Middle frontal gyrus (tissue), 1 donor: ENCODE measurements at regions not wholly inside any gene's neighbourhood (a gene's known extent, or its start where the extent isn't known, plus 50 kb on each side); places are given as distances from the start of the nearest gene placed in this dataset.

Source experiments
- DNase-seq: peaks from one replicate; pipeline ENCODE4 v3.0.0-alpha.2; 2015; ENCODE audit warnings: low spot score; ENCODE audit errors: extremely low spot score

DNA sequence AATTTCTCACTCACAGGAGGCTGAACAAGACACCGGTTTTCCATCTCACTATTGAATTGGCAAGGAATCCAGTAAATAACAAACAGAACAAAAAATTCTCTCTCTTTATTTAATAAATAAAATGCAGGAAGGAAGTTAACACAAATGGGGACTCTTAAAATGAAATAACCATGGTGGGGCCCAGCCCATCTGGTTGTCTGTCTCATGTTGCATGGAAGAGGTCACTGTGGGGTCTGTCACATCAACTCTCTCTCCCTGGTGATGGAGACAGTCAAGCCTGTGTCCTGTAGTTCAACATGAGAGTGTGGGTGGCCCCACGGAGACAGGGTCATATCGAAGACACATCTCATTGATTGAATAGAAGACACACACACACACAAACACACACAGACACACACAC lies 297.7 kb downstream of the IRX2 start:
- DNase-seq = no peak

DNA sequence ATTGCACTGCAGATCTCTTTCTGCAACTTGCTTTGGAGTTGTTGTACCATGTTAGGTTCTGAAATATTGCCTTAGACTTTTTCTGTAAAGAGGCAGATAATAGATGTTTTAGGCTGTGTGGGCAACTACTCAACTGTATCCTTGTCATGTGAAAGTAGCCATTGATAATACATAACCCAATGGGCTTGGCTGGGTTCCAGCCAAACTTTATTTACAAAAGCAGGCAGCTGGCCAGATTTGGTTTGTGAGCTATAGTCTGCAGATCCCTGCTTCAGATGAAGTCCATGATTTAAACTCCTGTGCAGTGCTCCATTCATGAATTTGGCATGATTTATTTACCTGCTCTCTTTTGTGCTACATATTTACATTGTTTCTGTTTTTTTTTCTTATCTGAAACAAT lies 300.4 kb downstream of the IRX2 start:
- DNase-seq = no peak

DNA sequence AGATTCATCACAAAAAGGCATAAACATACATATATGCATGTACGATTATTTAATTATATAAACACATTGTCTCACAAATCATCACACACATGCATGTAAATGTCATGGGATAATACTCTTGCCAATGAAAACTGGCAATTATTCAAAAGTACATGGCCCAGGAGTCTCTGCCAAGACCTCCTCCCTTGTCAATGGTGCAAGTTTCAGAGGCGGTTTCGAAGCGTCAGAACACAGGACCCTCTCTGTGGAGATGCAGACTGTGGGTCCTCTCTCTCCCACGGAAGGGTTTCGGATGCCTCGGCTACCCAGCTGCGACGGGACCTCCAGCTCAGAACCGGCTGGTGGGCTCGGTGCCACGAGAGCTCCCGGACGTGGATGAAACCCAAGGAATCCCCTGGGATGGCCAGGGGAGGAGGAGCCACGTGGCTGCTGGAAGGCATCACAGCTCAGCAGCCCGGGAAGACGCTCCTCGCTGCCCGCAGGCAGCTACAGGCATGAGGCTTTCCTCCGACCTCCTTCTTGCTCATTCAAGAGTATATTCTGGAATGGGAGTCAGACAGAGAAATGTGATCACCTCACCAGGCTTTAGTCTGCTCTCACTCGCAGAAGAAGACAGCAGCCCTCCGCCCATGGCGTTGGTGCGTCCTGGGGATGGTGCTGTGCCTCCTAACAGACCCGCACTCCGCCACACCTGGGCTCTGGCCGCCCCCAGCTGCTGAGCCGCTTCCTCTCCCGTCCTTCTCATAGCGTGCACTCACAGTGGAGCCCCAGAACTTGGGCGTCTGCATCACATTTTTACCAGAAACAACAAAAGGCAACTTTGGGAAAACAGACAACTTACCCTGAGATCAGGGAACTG lies 308.8 kb downstream of the IRX2 start:
- DNase-seq = no peak

DNA sequence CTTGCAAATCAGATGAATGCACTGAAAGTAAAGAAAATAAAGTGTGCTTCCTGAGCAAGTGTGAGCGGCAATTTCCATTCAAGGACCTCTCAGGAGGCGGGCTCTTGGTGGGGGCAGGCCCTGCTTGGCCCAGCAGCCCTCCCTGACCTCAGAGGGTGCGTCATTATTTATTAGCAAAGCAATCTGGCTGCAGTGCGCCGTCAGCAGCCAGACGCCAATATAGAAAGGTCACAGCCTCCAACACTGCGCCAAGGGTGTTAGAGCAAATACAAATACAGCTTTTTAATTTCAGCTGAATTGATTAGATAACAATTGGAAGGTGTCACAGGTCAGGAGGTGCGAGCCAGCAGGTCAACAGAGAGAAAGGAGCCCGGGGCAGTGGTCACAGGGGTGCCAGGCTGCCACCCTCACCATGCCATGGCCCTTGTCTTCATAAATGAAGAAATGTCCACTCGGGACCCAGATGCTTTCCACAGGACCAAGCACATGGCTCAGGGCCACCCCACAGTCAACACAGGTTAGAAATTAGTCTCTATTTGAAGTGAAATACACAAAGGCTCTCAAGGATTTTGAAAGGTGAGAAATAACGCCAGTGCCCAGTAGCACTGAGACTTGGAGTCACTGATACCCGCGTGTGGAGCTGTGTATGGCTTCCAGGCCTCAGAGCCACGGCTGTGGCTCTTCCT lies 309.8 kb downstream of the IRX2 start:
- no peak for DNase-seq

DNA sequence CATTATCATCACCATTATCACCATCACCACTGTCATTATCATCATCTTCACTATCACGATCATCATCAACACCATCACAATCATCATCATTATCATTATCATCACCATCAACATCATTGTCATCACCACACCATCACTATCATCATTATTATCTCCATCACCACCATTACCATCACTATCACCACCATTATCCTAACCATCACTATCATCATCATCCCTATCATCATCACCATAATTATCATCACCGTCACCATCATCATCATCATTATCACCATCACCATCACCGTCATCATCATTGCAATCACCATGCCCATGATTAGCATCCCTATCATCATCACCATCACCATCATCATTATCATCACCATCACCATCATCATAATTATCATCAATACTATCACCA lies 311.9 kb downstream of the IRX2 start:
- no peak for DNase-seq

DNA sequence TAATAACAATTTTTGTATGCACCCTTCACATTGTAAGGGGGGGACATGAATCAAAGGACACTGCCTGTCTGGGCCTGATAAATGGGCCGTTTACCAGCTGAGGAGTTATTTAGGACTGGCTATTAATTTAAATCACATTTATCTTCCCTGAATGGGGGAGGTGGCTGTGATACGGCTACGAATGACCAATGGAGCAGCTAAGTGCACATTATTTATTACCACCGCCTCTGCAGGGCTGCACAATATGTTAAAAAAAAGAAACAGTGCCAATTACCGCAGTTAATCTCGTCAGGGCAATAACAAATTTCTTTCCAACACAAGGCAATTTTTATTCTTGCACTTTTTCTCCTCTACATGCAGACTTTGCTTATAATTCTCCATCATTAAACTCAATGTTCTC lies 318.4 kb downstream of the IRX2 start:
- no peak for DNase-seq

DNA sequence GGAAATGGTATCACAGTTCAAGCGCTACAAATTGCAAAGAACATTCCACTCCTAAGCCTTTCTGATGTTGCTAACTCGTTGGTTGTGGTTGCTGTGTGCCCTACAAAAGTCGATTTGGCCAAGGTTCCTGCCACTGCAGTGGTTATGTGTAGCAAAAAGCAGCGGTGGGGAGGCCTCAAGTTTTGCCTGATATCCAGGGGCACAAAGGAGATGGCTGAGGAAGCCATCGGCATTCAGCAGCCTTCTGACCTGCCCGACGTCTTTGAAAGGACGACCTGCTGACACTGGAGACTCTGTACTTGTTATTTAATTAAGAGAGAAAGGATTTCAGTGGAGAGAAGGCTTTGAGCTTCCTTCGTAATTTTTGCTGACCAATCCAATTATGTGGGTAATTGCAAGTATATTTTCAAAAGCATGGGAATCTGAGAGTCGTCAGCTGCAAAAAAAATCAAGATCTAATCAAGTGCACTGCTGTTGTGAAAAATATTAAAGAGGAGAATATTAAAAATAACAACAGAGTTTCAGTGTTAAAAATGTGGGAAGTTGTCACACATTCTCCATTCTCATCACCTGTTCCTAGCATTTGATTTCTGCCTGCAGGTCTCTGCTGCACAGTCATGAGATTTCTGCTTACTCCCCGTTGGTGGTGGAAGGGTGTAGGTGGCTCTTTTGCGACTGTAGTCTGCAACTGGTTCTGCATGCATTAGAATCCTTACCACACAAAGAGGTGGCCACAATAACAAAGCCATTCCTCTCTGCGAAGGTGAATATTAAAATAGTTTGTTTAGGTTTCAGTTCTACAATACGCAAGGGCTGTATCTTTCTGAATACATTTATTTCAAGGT lies 319.2 kb downstream of the IRX2 start:
- no peak for DNase-seq

DNA sequence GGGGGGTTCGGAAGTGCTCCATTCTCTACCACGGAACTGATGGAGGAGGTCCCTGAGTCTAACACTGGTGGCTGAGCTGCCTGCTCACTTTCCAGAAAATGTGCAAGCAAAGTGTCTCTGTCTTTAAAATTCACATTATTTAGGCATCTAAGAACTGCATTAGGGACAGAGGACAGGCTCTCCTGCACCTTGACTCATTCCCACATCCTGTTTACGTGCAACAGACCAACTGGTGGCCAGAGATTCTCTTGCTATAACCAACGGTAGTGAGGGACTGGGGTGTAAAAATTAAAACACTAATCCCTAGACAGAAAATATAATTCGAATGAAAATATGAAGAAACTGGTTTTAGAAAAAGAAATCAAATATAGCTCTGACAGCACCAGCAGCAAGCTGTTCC lies 320.9 kb downstream of the IRX2 start:
- DNase-seq = no peak

DNA sequence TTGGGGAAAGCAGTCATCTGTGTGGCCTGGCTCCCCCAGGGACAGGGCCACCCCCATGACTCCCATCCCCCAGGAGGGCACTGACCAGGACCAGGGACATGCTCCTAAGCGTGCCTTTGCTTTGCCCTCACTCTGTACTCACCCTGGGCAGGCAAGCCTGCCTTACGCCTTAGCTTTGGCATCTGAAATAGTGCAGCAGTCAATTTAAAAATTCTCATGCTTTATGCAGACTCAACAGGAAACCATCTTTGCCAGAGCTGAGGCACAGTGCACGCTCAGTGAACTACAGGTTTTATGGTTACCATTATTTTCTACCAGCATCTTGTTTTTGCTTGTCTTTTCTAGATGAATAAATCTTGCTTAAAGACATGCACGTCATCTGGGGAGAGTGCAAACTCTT lies 323.5 kb downstream of the IRX2 start:
- DNase-seq = no peak

DNA sequence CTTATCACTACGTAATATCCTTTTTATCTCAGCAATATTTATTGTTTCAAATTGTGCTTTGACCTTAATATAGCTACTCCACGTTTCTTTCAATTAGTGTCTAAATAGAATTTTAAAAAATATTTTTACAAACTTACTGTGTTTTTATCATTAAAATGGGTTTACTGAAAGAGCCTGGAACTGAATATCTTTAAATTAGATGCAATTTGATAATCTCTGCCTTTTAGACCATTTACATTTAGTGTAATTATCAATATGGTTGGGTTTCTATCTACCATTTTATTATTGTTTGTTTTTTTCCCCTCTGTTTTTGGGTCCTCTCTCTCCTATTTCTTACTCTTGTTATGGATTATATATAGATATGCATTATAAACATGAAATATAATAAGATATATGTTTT lies 327.8 kb downstream of the IRX2 start:
- DNase-seq = no peak

DNA sequence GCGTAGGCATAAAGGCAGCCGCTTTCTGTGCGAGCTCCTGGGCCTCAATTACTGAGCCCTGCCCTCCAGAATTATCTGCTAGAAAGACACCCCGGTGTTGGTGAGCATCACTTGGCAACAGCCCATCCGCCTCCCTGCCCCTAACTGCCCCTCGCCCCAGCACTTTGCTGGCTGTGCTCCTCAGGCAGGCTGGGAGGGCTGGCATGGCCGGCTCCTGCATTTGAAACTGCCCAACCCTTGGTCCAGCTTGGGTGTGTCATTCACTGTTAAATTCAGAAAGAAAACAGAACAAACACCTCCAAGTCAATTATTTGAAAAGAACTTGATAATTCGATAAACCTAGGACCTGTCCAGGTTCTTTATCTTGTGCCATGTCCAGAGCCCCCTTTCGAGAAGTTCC lies 334.2 kb downstream of the IRX2 start:
- DNase-seq = no peak

DNA sequence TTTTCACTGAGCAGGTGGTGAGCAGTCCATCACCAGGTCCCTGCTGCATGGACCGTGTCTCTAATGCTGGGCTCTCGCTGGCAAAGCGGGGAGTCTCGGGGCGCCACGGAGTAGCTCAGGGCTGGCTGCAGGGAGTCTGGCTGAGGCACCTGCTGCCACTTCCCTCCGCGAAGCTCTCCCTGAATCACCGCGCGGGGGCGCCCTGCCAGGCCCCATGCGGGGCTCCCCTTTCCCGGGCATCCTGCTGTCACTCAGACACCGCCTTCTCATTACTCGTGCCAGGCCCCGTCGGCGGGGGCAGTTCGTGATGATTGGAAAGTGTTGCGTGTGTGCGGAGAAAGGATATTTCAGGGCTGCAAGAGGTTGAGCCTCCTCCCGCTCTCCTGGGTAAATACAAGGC lies 335.8 kb downstream of the IRX2 start:
- no peak for DNase-seq

DNA sequence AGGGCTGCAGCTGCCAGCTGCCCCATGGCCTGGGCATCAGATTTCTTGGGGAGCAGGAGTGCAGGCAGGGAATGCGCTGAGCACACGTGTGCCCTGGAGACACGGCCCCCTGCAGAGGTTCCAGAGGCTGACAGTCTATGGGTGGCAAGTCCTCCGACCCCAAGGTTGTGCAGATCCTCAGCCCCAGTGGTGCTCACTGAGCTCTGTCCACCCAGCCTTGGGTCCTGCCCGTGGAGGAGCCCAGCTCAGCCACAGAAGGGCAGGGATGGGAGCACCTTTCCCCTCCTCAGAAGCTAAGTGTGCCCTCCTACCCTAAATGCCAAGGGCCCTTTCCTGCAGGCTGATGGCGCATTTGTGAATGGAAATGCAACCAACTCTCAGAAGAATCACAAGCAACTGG lies 341.0 kb downstream of the IRX2 start:
- no peak for DNase-seq

DNA sequence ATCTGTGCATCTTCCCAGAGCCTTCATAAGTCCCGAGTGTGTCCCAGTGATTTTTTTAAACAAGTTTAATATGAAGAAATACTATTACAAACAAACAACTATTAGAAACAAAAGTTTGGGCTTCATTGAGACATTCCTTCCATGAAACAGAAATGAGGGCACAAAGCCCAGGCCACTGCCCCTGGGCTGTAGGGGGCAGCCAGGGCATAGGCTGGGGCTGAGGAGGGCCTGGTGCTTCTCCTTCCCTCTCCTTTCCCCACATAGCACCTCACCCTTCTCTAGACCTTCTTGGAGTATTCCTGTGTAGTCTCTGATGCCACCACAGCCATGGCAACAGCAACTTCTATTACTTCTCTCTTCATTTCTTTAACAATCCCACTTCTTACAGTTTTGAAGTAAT lies 348.2 kb downstream of the IRX2 start:
- no peak for DNase-seq

DNA sequence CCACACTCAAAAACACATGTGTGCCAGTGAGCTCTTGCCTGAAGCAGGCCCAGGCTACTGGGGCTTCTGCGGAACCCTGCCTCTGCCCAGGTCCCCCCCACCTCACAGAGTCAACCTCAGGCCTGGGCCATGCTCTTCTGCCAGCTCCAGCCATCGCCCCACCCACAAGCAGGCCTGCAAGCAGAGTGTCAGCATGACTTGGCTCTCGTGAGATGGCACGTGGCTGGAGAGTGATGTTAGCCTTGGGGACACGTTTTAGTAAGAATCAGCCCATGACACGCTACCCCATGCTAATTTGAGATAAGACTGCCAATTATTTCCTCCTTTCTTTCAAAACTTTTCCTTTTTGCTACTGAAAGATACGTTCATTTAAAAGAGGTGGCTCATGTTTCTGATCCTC lies 351.7 kb downstream of the IRX2 start:
- no peak for DNase-seq

DNA sequence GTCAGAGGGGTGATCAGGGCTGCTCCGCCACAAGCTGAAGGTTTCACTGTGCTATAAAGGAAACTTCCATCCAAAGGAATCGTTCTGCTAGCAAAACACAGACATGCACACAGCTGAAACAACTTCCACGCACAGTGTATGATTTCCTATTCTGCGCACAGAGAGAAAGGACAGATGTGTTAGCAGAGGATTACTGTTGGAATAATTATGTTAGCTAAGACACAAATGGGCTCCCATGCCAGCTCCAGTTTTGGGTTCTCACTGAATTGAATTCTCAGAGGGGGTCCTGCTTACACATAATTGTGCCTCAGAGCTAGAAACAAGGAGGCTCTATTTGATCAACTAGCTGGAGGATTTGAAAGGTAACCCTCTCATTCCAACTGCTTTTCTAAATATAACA lies 352.4 kb downstream of the IRX2 start:
- no peak for DNase-seq

DNA sequence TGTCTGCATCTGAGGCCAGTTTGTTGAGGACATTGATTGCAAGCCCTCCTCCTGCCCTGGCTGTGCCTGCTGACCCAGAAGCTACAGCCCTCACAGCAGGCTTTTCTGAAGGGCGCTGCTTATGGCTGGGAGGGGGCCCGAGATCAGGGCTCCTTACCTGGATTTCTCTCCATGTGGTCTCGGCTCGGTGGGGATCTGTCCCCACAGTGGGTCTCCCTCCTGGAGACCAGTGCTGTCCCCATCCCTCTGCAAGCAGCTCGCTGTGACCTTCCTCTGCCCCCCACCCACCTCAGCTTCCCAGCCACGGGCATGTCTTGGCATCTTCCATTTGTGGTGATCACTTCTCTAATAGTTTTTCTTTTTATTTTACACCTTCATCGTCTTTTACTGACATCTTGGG lies 357.9 kb downstream of the IRX2 start:
- no peak for DNase-seq

DNA sequence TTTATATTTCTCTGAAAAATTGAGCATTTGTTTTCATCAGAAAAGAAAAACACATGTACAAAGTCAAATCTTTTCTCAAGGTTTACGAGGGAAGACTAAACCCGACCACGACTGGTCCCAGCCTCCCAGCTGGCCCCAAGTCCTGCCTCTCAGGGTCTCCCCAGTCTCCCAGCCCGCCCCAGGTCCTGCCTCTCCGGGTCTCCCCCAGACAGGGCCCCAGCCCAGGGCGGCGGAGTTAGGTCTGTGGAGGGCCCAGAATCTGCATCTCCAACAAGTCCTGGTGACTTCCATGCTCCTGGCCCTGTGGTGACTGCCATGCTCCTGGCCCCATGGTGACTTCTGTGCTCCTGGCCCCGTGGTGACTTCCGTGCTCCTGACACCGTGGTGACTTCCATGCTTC lies 359.9 kb downstream of the IRX2 start:
- no peak for DNase-seq

DNA sequence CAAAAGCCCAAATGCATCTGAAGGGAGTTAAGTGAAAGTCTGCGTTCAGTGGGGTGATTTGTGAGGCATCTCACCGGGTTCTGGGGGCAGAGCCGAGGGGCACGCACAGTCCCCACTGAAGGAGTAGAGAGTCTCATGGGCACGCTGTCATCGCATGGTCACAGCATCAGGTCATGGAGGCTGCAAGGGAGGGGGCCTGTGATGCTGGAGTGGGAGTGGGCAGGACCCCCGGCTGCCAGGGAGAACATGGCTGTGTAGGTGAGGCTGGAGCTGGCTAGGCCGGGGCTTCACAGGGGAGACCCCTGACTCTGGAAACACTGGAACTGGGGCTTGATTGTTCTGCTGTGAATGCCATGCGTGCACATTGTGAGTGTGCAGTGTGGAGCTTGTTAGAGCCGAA lies 360.5 kb downstream of the IRX2 start:
- DNase-seq = no peak

DNA sequence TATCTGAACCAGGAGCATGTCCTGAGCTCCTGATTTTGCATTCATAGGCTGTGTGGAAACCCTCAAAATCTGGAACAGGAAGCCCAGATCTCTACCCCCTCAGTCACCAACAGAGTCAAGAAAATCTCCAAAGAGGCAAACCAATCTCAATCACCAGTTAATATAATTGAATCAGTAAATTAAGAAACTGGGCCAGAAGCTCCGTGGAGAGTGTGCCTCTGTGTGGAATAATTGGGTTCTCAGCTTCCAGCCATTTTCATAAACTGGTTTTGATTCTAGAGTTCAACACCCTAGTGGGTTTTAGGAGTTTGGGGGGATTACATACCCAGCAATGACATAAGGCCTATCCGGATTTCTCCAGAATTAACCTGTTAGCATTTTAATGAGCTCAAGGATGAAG lies 362.9 kb downstream of the IRX2 start:
- DNase-seq = no peak

DNA sequence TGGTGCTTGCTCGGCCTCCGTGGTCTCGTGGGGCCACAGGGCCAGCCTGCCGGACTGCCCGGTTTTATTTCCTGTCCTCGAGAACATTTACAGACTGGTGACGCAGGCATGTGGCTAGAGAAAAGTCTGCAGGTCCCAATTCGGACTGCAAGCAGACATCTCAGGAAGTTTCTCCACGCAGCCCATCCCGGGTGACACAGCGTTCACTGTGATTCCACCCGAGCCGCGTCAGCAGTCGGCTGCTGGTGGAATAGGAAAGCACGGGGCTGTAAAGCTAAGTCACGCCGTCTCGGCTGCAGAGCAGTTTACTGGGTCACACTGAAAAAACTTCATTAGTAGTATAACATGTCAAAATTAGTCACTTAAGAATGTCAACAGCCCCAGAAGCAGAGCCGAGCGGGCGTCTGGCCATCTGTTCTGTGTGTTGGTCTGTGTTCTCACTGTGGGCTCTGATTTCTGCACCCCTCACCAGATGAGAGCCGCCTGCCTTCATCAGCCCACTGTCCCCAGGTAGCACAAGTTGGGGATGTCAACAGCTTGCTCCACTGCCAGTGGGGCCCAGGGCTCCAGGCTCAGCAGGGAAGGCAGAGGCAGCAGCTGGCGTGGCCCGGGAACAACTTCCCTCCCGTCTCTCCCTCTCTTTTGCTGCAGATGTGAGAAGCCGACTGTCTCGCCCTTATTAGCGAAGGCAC lies 363.7 kb downstream of the IRX2 start:
- no peak for DNase-seq

DNA sequence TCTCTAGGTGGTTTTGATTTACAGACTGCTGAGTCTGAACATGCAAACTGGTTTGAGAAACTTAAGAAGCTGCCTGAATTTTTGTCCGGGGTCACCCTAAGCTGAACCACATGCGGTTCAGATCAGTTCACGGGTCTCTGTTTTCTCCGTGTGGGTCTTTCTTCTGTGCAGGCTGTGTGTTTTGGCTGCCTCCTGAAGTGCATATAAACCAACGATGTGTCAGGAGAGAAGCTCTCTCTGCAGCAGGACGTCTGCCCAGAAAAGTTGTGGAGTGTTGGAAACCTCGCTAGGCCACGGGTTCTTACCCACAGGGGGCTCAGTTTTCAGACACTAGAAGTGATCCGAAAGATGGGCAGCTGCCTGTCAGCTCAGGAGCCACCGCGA lies 364.2 kb downstream of the IRX2 start:
- no peak for DNase-seq
